ENCODE measurements at regions not wholly inside any gene's neighbourhood (a gene's known extent, or its start where the extent isn't known, plus 50 kb on each side); places are given as distances from the start of the nearest gene placed in this dataset.
A peak's percentile ranks its signal among the peaks of the same experiment; 100 is the strongest.

GRCh38 chr9:117547904-117548303 is 133.0 kb upstream of the ASTN2 start:
- DNase-seq, result no peak

- DNase-seq, result no peak
Observed at GRCh38 chr9:117546894-117547678, 132.2 kb upstream of the ASTN2 start.

- DNase-seq, result no peak
Observed at GRCh38 chr9:117545846-117546245, 131.0 kb upstream of the ASTN2 start.

GRCh38 chr9:117543089-117543488 is 128.2 kb upstream of the ASTN2 start:
- no peak for DNase-seq

- DNase-seq, result no peak
Observed at GRCh38 chr9:117542021-117542420, 127.2 kb upstream of the ASTN2 start.

- no peak for DNase-seq
Observed at GRCh38 chr9:117541181-117541580, 126.3 kb upstream of the ASTN2 start.

- no peak for DNase-seq
Observed at GRCh38 chr9:117535973-117536372, 121.1 kb upstream of the ASTN2 start.

- DNase-seq, result no peak
Observed at GRCh38 chr9:117535434-117535833, 120.6 kb upstream of the ASTN2 start.

- no peak for DNase-seq
Observed at GRCh38 chr9:117528225-117528624, 113.4 kb upstream of the ASTN2 start.

- no peak for DNase-seq
Observed at GRCh38 chr9:117526674-117527073, 111.8 kb upstream of the ASTN2 start.

- DNase-seq, result no peak
Observed at GRCh38 chr9:117523531-117524153, 108.8 kb upstream of the ASTN2 start.

GRCh38 chr9:117521293-117521692 is 106.4 kb upstream of the ASTN2 start:
- DNase-seq, result no peak

- DNase-seq, result no peak
Observed at GRCh38 chr9:117516676-117517632, 102.1 kb upstream of the ASTN2 start.

- no peak for DNase-seq
Observed at GRCh38 chr9:117511852-117512481, 97.1 kb upstream of the ASTN2 start.

GRCh38 chr9:117496307-117496706 is 81.5 kb upstream of the ASTN2 start:
- no peak for DNase-seq

- DNase-seq, result no peak
Observed at GRCh38 chr9:117494401-117495090, 79.7 kb upstream of the ASTN2 start.

GRCh38 chr9:117492476-117492875 is 77.6 kb upstream of the ASTN2 start:
- no peak for DNase-seq

- DNase-seq, result no peak
Observed at GRCh38 chr9:117491491-117491890, 76.6 kb upstream of the ASTN2 start.

- DNase-seq, result no peak
Observed at GRCh38 chr9:117490199-117490598, 75.3 kb upstream of the ASTN2 start.

- no peak for DNase-seq
Observed at GRCh38 chr9:117488659-117489058, 73.8 kb upstream of the ASTN2 start.

- DNase-seq, result peak; percentile 74
Observed at GRCh38 chr9:117487555-117488175, 72.8 kb upstream of the ASTN2 start.

Measured in right kidney (tissue), 1 donor.